Peyer's patch (tissue), 4 donors: ENCODE measurements at regions not wholly inside any gene's neighbourhood (a gene's known extent, or its start where the extent isn't known, plus 50 kb on each side); places are given as distances from the start of the nearest gene placed in this dataset.

Source experiments
- CTCF ChIP-seq, 6 experiments: fragments of 450-650 bp in 4 of 6; fragments of 200-600 bp in 2 of 6; sonication (generic) in 1 of 6; IDR thresholded peaks; one replicate each; pipeline ENCODE4 v1.5.1; 2017 to 2019; ENCODE audit warnings: antibody characterized with exemption in 6 of 6, mild to moderate bottlenecking in 3 of 6, moderate library complexity in 1 of 6
- POLR2A ChIP-seq, 2 donors: fragments of 450-650 bp; IDR thresholded peaks; one replicate each; pipeline ENCODE4 v1.5.1; 2017; ENCODE audit warnings: antibody characterized with exemption in 2 of 2, mild to moderate bottlenecking in 2 of 2, moderate library complexity in 2 of 2

GRCh38 chr2:226076529-226076928, 677.0 kb downstream of the NYAP2 start:
- no peak for TF ChIP-seq POLR2A (IDR thresholded peaks at IDR 0.05)
- TF ChIP-seq CTCF (IDR thresholded peaks at IDR 0.05), result no peak
